ENCODE measurements at regions not wholly inside any gene's neighbourhood (a gene's known extent, or its start where the extent isn't known, plus 50 kb on each side); places are given as distances from the start of the nearest gene placed in this dataset.
"Not testable (repeated sequence)": the region's sequence is repeated elsewhere in the genome, so short reads cannot be mapped to it uniquely, and the experiment has no call there.

GRCh38 chr4:111070390-111070789 is 447.5 kb upstream of the PITX2 start:
- ChIA-PET CTCF (no interaction called here), POLR2A (no interaction called here)
- TF ChIP-seq CTCF (IDR thresholded peaks at IDR 0.05; ENCODE audit: control extremely low read depth, extremely low read depth, low read depth, missing control alignments): no peak
- DNase-seq (ENCODE audit: extremely low spot score): no peak

DNA sequence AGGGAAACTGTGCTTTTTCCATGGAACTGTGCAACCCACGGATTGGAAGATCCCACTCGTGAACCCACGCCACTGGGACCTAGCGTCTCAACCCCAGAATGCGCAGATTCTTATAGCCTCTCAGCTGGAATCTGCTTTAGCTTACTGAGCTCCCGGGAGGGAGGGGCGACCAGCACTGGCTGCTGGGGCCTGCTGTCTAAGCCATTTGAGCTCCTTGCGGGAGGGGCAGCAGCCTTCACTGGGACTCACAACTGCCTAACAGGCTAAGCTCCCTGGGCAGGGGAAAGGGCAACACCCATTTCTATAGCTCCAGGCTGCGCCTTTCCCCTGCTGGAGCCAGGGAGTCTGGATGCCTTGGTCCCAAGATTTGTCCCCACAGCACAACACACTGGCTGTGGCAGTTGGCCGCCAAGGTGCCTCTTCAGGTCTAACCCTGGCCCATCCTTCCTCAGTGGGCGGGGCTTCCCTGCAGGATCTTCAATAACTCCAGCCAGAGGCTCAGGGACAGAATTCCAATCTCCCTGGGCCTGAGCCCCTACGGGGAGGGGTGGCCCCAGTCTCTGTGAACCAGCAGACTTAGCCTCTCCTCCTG is 451.7 kb upstream of the PITX2 start:
- no peak for DNase-seq (ENCODE audit: extremely low spot score)
- TF ChIP-seq CTCF (IDR thresholded peaks at IDR 0.05; ENCODE audit: control extremely low read depth, extremely low read depth, low read depth, missing control alignments): no peak
- ChIA-PET POLR2A (no interaction called here), CTCF (no interaction called here)

DNA sequence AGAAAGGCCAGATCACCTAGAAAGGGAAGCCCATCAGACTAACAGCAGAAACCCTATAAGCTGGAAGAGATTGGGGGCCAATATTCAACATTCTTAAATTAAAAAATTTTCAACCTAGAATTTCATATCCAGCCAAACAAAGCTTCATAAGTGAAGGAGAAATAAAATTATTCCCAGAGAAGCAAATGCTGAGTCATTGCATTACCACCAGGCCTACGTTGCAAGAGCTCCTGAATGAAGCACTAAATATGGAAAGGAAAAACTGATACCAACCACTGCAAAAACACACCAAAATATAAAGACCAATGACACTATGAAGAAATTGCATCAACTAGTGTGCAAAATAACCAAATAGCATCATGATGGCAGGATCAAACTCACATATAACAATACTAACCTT is 453.4 kb upstream of the PITX2 start:
- POLR2A ChIA-PET; CTCF ChIA-PET; DNase-seq (ENCODE audit: extremely low spot score): not testable (repeated sequence)

GRCh38 chr4:111108153-111108552 is 485.3 kb upstream of the PITX2 start:
- CTCF ChIA-PET: interaction anchor here (1.0 kb wide), 1 partner anchor 10 kb away, joined by 3 read pairs; no protein-coding TSS in a partner anchor
- TF ChIP-seq CTCF (IDR thresholded peaks at IDR 0.05; ENCODE audit: control extremely low read depth, extremely low read depth, low read depth, missing control alignments): no peak
- DNase-seq (ENCODE audit: extremely low spot score): no peak
- POLR2A ChIA-PET: no interaction called here

DNA sequence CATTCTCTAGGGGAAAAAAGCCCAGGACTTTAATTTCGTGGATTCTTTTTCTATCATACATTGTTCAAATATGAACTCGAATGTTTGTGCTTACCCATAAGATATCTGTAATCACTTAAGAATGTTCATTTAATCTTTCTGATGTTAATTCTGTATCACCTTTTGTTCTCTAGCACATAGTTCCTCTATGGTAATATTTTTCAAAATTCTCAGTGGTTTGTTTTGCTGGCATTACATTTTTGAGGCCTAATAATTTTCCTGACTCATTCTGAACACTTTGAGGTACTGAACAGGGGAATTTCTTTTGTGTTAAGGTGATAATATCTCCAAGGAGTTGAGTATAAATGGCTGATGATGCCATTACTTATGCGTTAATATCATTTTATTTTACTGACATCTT is 490.7 kb upstream of the PITX2 start:
- no peak for DNase-seq (ENCODE audit: extremely low spot score)
- CTCF ChIA-PET: no interaction called here
- TF ChIP-seq CTCF (IDR thresholded peaks at IDR 0.05; ENCODE audit: control extremely low read depth, extremely low read depth, low read depth, missing control alignments): no peak
- POLR2A ChIA-PET: no interaction called here

- no peak for TF ChIP-seq CTCF (IDR thresholded peaks at IDR 0.05; ENCODE audit: control extremely low read depth, extremely low read depth, low read depth, missing control alignments)
- ChIA-PET POLR2A (no interaction called here), CTCF (interaction anchor here (1.1 to 1.4 kb wide), 2 partner anchors 10 to 48 kb away, joined by 4 read pairs; no protein-coding TSS in a partner anchor)
- no peak for DNase-seq (ENCODE audit: extremely low spot score)
These were observed 493.0 kb upstream of the PITX2 start for GRCh38 chr4:111115881-111116280.

GRCh38 chr4:111120191-111120590 is 497.3 kb upstream of the PITX2 start:
- no peak for DNase-seq (ENCODE audit: extremely low spot score)
- CTCF ChIA-PET: interaction anchor here (0.9 kb wide), 1 partner anchor 34 kb away, joined by 3 read pairs; no protein-coding TSS in a partner anchor
- POLR2A ChIA-PET: interaction anchor here (0.7 kb wide), 1 partner anchor 844 kb away, joined by 4 read pairs; no protein-coding TSS in a partner anchor
- TF ChIP-seq CTCF (IDR thresholded peaks at IDR 0.05; ENCODE audit: control extremely low read depth, extremely low read depth, low read depth, missing control alignments): no peak
